ENCODE measurements at regions not wholly inside any gene's neighbourhood (a gene's known extent, or its start where the extent isn't known, plus 50 kb on each side); places are given as distances from the start of the nearest gene placed in this dataset.

DNA sequence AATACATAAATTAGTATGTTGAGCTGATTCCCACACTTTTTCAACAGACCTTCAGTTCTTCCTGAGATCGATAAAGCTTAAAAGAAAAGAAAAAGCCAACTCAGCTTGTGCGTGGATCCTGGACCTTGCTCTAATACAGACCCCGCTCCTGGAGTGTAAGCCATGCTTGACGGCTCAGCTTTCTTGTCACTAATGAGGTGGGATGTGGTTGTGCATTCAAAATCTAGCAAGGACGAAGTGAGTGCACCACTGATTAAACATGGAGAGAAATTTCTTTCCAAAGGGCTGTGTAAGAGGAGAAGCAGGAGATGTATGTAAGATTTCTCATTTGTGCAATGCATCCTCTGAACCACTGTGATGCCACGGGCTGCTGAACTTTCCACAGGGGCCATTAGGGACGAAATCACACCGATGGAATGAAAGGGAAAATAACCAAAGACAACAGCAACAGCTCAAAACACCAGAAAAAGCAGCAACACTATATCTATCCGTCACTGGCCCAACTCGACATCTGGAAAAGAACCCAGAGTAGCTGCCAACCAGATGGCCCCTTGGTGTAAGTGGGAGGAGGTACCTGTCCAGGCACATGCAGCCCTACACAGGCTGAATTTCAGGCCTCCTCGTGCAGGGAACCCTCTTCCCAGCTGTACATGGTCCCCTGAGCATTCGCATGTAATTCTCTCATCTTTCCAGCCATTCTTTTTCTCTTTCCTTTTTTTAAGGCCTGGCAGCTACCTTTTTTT, 178.9 kb downstream of the SREK1 start:
- H3K4me3 Mint-ChIP-seq, result no peak overlapping the region
- H3K27me3 Mint-ChIP-seq (ENCODE audit: low read depth), result peaks cover 39% of the 10 kb centered on the region
- H3K9me3 Mint-ChIP-seq, result no peaks in the 10 kb centered on the region
- H3K4me1 Mint-ChIP-seq, result peaks cover 11% of the 10 kb centered on the region
- TF ChIP-seq, protein P1, sequence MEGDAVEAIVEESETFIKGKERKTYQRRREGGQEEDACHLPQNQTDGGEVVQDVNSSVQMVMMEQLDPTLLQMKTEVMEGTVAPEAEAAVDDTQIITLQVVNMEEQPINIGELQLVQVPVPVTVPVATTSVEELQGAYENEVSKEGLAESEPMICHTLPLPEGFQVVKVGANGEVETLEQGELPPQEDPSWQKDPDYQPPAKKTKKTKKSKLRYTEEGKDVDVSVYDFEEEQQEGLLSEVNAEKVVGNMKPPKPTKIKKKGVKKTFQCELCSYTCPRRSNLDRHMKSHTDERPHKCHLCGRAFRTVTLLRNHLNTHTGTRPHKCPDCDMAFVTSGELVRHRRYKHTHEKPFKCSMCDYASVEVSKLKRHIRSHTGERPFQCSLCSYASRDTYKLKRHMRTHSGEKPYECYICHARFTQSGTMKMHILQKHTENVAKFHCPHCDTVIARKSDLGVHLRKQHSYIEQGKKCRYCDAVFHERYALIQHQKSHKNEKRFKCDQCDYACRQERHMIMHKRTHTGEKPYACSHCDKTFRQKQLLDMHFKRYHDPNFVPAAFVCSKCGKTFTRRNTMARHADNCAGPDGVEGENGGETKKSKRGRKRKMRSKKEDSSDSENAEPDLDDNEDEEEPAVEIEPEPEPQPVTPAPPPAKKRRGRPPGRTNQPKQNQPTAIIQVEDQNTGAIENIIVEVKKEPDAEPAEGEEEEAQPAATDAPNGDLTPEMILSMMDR (IDR thresholded peaks at IDR 0.05; ENCODE audit: unreplicated experiment), result no peak
- H3K36me3 Mint-ChIP-seq, result no peaks in the 10 kb centered on the region
- DNase-seq (ENCODE audit: low spot score in 2 of 2, unreplicated experiment in 2 of 2), result no peak
- no peak overlapping the region for H3K27ac Mint-ChIP-seq

DNA sequence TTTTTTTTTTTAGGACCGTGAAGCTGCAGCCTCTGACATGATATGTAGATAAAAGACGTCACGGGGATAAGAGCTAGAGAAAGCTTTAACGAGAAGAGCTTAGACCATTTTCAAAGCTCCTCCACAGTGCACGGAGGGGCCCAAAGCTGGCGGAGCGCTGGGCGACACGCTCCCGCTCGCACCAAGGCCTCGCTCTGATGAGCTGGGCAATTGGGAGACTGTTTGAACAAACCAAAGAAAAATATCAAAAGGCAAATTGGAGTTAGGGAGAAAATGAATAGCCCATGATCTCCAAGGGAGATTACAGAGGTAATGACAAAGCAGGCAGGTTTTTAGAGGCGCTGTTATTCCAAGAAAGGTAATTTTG, 179.4 kb downstream of the SREK1 start:
- H3K4me3 Mint-ChIP-seq, result no peak overlapping the region
- H3K36me3 Mint-ChIP-seq, result no peaks in the 10 kb centered on the region
- TF ChIP-seq, protein P1 (IDR thresholded peaks at IDR 0.05; ENCODE audit: unreplicated experiment), result no peak
- peaks cover 43% of the 10 kb centered on the region for H3K27me3 Mint-ChIP-seq (ENCODE audit: low read depth)
- no peak overlapping the region for H3K27ac Mint-ChIP-seq
- no peak for DNase-seq (ENCODE audit: low spot score in 2 of 2, unreplicated experiment in 2 of 2)
- no peaks in the 10 kb centered on the region for H3K9me3 Mint-ChIP-seq
- H3K4me1 Mint-ChIP-seq, result peaks cover 11% of the 10 kb centered on the region

DNA sequence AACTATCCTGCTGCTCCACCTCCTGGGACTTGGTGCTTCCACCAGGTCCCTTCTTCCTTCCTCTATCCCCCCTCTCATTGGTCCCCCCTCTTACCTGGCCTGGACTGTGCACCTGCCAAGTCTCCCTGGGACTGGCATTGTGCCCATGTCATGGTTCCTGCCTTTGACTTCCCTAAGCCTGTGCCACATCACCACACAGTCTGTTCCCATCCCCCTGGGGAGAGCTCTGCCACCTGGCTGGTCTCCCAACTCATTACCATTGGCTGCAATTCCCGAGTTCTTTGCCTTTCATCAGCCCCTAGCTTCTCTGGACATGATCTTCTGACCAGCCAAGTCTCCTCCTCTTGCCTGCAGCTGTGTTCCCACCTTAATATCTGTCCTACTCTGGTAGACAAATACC, 180.3 kb downstream of the SREK1 start:
- Mint-ChIP-seq H3K4me1 (peaks cover 11% of the 10 kb centered on the region), H3K27me3 (ENCODE audit: low read depth) (peaks cover 47% of the 10 kb centered on the region), H3K36me3 (no peaks in the 10 kb centered on the region), H3K27ac (no peak overlapping the region), H3K4me3 (no peak overlapping the region), H3K9me3 (no peaks in the 10 kb centered on the region)
- DNase-seq (ENCODE audit: low spot score in 2 of 2, unreplicated experiment in 2 of 2), result no peak
- TF ChIP-seq, protein P1 (IDR thresholded peaks at IDR 0.05; ENCODE audit: unreplicated experiment), result no peak

DNA sequence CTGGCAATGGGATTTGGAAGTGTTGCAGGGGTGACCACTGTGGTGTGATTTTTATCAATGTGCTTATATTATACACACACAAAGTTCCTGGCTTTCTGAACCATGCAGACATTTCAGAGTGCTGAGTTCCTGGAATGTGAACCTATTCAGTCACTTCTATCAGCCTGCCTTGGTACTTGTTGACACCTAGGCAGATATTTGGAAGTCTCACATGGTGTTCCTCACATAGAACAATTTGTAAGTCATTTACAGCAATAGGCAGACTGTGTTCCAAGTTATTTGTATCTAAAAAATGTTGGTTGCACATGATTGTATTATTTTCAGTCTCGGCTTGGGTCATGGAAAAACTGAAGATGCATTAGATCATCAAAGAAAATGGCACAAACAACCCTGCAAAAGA, 182.2 kb downstream of the SREK1 start:
- Mint-ChIP-seq H3K4me1 (peaks cover 11% of the 10 kb centered on the region), H3K9me3 (peaks cover 5% of the 10 kb centered on the region), H3K36me3 (no peaks in the 10 kb centered on the region), H3K4me3 (no peak overlapping the region), H3K27me3 (ENCODE audit: low read depth) (peaks cover 40% of the 10 kb centered on the region), H3K27ac (no peak overlapping the region)
- DNase-seq (ENCODE audit: low spot score in 2 of 2, unreplicated experiment in 2 of 2), result no peak
- TF ChIP-seq, protein P1 (IDR thresholded peaks at IDR 0.05; ENCODE audit: unreplicated experiment), result no peak

DNA sequence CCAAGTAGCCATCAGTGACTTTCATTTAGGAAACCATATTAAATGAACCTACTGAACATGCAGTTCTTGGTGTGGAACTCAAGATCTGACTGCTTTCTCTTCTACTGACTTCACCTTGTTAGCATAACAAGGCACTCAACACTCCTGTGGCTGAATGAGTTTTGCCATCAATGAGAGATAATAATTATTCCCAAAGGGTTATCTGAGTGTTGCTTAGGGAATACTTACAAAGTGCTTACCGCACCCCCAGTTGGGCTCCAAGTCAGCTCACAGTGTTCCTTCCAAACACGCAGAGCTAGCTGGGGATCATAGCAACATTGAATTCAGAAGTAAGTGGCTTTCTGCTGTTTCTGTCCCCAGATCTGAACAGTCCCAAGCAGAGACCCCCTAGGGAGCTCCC, 182.9 kb downstream of the SREK1 start:
- H3K27ac Mint-ChIP-seq, result no peak overlapping the region
- peaks cover 38% of the 10 kb centered on the region for H3K27me3 Mint-ChIP-seq (ENCODE audit: low read depth)
- H3K36me3 Mint-ChIP-seq, result no peaks in the 10 kb centered on the region
- peaks cover 5% of the 10 kb centered on the region for H3K9me3 Mint-ChIP-seq
- no peak overlapping the region for H3K4me3 Mint-ChIP-seq
- TF ChIP-seq, protein P1 (IDR thresholded peaks at IDR 0.05; ENCODE audit: unreplicated experiment), result no peak
- no peak for DNase-seq (ENCODE audit: low spot score in 2 of 2, unreplicated experiment in 2 of 2)
- H3K4me1 Mint-ChIP-seq, result peaks cover 11% of the 10 kb centered on the region

Measured in mesothelial cell of epicardium (in vitro differentiated cells).